ENCODE measurements at regions not wholly inside any gene's neighbourhood (a gene's known extent, or its start where the extent isn't known, plus 50 kb on each side); places are given as distances from the start of the nearest gene placed in this dataset.

- H3K4me3 Mint-ChIP-seq: peak overlapping the region in 1 of 2 donors; percentile 18
Observed at GRCh38 chr6:30396833-30397479, 52.0 kb downstream of the RPP21 start.

GRCh38 chr6:30397697-30398096 lies 52.7 kb downstream of the RPP21 start:
- Mint-ChIP-seq H3K27ac (no peak overlapping the region), H3K9me3 (no peaks in the 10 kb centered on the region), H3K4me3 (no peak overlapping the region), H3K27me3 (ENCODE audit: low read depth) (peaks cover 53% of the 10 kb centered on the region), H3K36me3 (ENCODE audit: insufficient read depth in 2 of 2) (no peaks in the 10 kb centered on the region), H3K4me1 (ENCODE audit: low read depth) (peaks cover 6% of the 10 kb centered on the region)
- DNase-seq (no peak), ATAC-seq (replicated peaks in 1 of 2) (no peak)

More at GRCh38 chr6:30396833-30397479, 52.0 kb downstream of the RPP21 start:
- ATAC-seq (replicated peaks in 1 of 2) (peak; percentile 98 to 99), DNase-seq (peak; percentile 90 to 92)
- Mint-ChIP-seq H3K9me3 (no peaks in the 10 kb centered on the region), H3K36me3 (ENCODE audit: insufficient read depth in 2 of 2) (no peaks in the 10 kb centered on the region), H3K4me1 (ENCODE audit: low read depth) (peaks cover 6% of the 10 kb centered on the region), H3K27me3 (ENCODE audit: low read depth) (peaks cover 53% of the 10 kb centered on the region), H3K27ac (no peak overlapping the region)

- Mint-ChIP-seq H3K4me3 (no peak overlapping the region), H3K36me3 (ENCODE audit: insufficient read depth in 2 of 2) (no peaks in the 10 kb centered on the region), H3K9me3 (no peaks in the 10 kb centered on the region), H3K27me3 (ENCODE audit: low read depth) (peaks cover 53% of the 10 kb centered on the region), H3K27ac (no peak overlapping the region), H3K4me1 (ENCODE audit: low read depth) (peaks cover 6% of the 10 kb centered on the region)
- DNase-seq: no peak
- peak; percentile 35 to 38 for ATAC-seq (replicated peaks in 1 of 2)
Observed at GRCh38 chr6:30399390-30400058, 54.6 kb downstream of the RPP21 start.

GRCh38 chr6:30405934-30406333 lies 61.0 kb downstream of the RPP21 start:
- Mint-ChIP-seq H3K36me3 (ENCODE audit: insufficient read depth in 2 of 2) (peaks cover 0 to 6% of the 10 kb centered on the region in 2 donors), H3K9me3 (peaks cover 0 to 2% of the 10 kb centered on the region in 2 donors), H3K27me3 (ENCODE audit: low read depth) (peaks cover 57% of the 10 kb centered on the region), H3K4me1 (ENCODE audit: low read depth) (peaks cover 7% of the 10 kb centered on the region), H3K4me3 (no peak overlapping the region), H3K27ac (no peak overlapping the region)
- DNase-seq (no peak), ATAC-seq (replicated peaks in 1 of 2) (no peak)

GRCh38 chr6:30409184-30409583 lies 64.2 kb downstream of the RPP21 start:
- Mint-ChIP-seq H3K4me1 (ENCODE audit: low read depth) (peaks cover 13% of the 10 kb centered on the region), H3K27me3 (ENCODE audit: low read depth) (peaks cover 72% of the 10 kb centered on the region), H3K9me3 (peaks cover 0 to 2% of the 10 kb centered on the region in 2 donors), H3K36me3 (ENCODE audit: insufficient read depth in 2 of 2) (peaks cover 0 to 6% of the 10 kb centered on the region in 2 donors), H3K27ac (no peak overlapping the region), H3K4me3 (no peak overlapping the region)
- ATAC-seq (replicated peaks in 1 of 2) (no peak), DNase-seq (no peak)

GRCh38 chr6:30411515-30412207 lies 66.7 kb downstream of the RPP21 start:
- DNase-seq: peak; percentile 60 to 72
- peaks cover 64% of the 10 kb centered on the region for H3K27me3 Mint-ChIP-seq (ENCODE audit: low read depth)
- peaks cover 6% of the 10 kb centered on the region for H3K4me1 Mint-ChIP-seq (ENCODE audit: low read depth)
- peaks cover 0 to 6% of the 10 kb centered on the region in 2 donors for H3K36me3 Mint-ChIP-seq (ENCODE audit: insufficient read depth in 2 of 2)
- no peak overlapping the region for H3K27ac Mint-ChIP-seq
- ATAC-seq (replicated peaks in 1 of 2): peak; percentile 59 to 62
- peaks cover 0 to 2% of the 10 kb centered on the region in 2 donors for H3K9me3 Mint-ChIP-seq
- H3K4me3 Mint-ChIP-seq: peak overlapping the region; percentile 56 to 64

GRCh38 chr6:30418448-30418847 lies 70.9 kb upstream of the HLA-E start:
- ATAC-seq (replicated peaks in 1 of 2) (no peak), DNase-seq (no peak)
- H3K4me1 Mint-ChIP-seq (ENCODE audit: low read depth): no peaks in the 10 kb centered on the region
- H3K27me3 Mint-ChIP-seq (ENCODE audit: low read depth): peaks cover 48% of the 10 kb centered on the region
- H3K9me3 Mint-ChIP-seq: no peaks in the 10 kb centered on the region
- no peak overlapping the region for H3K27ac Mint-ChIP-seq
- no peaks in the 10 kb centered on the region for H3K36me3 Mint-ChIP-seq (ENCODE audit: insufficient read depth in 2 of 2)
- no peak overlapping the region for H3K4me3 Mint-ChIP-seq

- ATAC-seq (replicated peaks in 1 of 2) (no peak), DNase-seq (no peak)
- Mint-ChIP-seq H3K9me3 (peaks cover 0 to 4% of the 10 kb centered on the region in 2 donors), H3K4me1 (ENCODE audit: low read depth) (no peaks in the 10 kb centered on the region), H3K36me3 (ENCODE audit: insufficient read depth in 2 of 2) (no peaks in the 10 kb centered on the region), H3K27me3 (ENCODE audit: low read depth) (peaks cover 67% of the 10 kb centered on the region), H3K4me3 (no peak overlapping the region), H3K27ac (no peak overlapping the region)
Observed at GRCh38 chr6:30424549-30424948, 64.8 kb upstream of the HLA-E start.
